ENCODE measurements at regions not wholly inside any gene's neighbourhood (a gene's known extent, or its start where the extent isn't known, plus 50 kb on each side); places are given as distances from the start of the nearest gene placed in this dataset.

GRCh38 chr10:83108565-83109333 lies 1030.6 kb upstream of the GHITM start:
- TF ChIP-seq CTCF (IDR thresholded peaks at IDR 0.05) = no peak
- TF ChIP-seq POLR2A (IDR thresholded peaks at IDR 0.05) = no peak
